Body of pancreas (tissue), 4 donors: ENCODE measurements at regions not wholly inside any gene's neighbourhood (a gene's known extent, or its start where the extent isn't known, plus 50 kb on each side); places are given as distances from the start of the nearest gene placed in this dataset.

Source experiments
- CTCF ChIP-seq, 7 experiments: fragments of 450-650 bp in 4 of 7; fragments of 200-600 bp in 3 of 7; sonication (generic) in 3 of 7; IDR thresholded peaks; one replicate each; pipeline ENCODE4 v1.5.1; 2016 to 2019; ENCODE audit warnings: antibody characterized with exemption in 7 of 7
- POLR2A ChIP-seq, 3 donors: fragments of 450-650 bp; IDR thresholded peaks; one replicate each; pipeline ENCODE4 v1.6.1; 2016; ENCODE audit warnings: antibody characterized with exemption in 3 of 3, mild to moderate bottlenecking in 2 of 3

- no peak for TF ChIP-seq CTCF (IDR thresholded peaks at IDR 0.05)
- TF ChIP-seq POLR2A (IDR thresholded peaks at IDR 0.05) = no peak
Measured at GRCh38 chr5:84474126-84474525, 89.4 kb upstream of the EDIL3 start.
